K562 (cell line): ENCODE measurements at regions not wholly inside any gene's neighbourhood (a gene's known extent, or its start where the extent isn't known, plus 50 kb on each side); places are given as distances from the start of the nearest gene placed in this dataset.

ENCODE experiments used
- CEBPB ChIP-seq: fragments of 450-650 bp; IDR thresholded peaks from 2 replicates; pipeline ENCODE4 v1.6.1; 2016; ENCODE audit warnings: missing genetic modification characterization, missing compliant biosample characterization
- FOXP4 ChIP-seq: sonication (generic); formaldehyde crosslinking; IDR thresholded peaks from 2 replicates; pipeline ENCODE4 v1.8.0; 2022; ENCODE audit warnings: mild to moderate bottlenecking, missing genetic modification reagents, borderline replicate concordance
- KAT7 ChIP-seq: sonication (generic); formaldehyde crosslinking; IDR thresholded peaks from 2 replicates; pipeline ENCODE4 v1.8.0; 2022; ENCODE audit warnings: missing genetic modification reagents, mild to moderate bottlenecking, borderline replicate concordance
- KLF13 ChIP-seq: fragments of 450-650 bp; IDR thresholded peaks from 2 replicates; pipeline ENCODE4 v1.6.1; 2016; ENCODE audit warnings: missing genetic modification characterization, low read depth, mild to moderate bottlenecking, missing compliant biosample characterization, moderate library complexity, borderline replicate concordance
- MCM5 ChIP-seq: fragments of 450-650 bp; IDR thresholded peaks from 2 replicates; pipeline ENCODE4 v1.6.1; 2016; ENCODE audit warnings: low read depth
- NR4A1 ChIP-seq, 2 experiments: fragments of 250-450 bp in 1 of 2; fragments of 450-650 bp in 1 of 2; sonication (Bioruptor Pico) in 1 of 2; IDR thresholded peaks; 2 replicates each; pipeline versions ENCODE4 v1.4.0 to v1.6.1; 2016 to 2020; ENCODE audit warnings: mild to moderate bottlenecking in 2 of 2, missing compliant biosample characterization in 1 of 2, missing genetic modification characterization in 1 of 2, moderate library complexity in 1 of 2
- TF ChIP-seq, protein P1 (sequence below), 3 experiments: IDR thresholded peaks in 2 of 3; conservative IDR thresholded peaks in 1 of 3; 2 replicates each; pipeline ENCODE4 v1.5.1; 2011 to 2012; ENCODE audit warnings: low read length in 3 of 3, mild to moderate bottlenecking in 3 of 3, control low read depth in 2 of 3, improper control_type of control experiment in 1 of 3, inconsistent platforms in 1 of 3, low read depth in 1 of 3, mixed read lengths in 1 of 3, moderate library complexity in 1 of 3; ENCODE audit not compliant: insufficient read depth in 2 of 3

- TF ChIP-seq MCM5 (no peak), CEBPB (tag) (no peak), KLF13 (tag) (no peak), NR4A1 (CRISPR knock-in tag; IDR thresholded peaks at IDR 0.05) (no peak), NR4A1 (tag; IDR thresholded peaks at IDR 0.05) (no peak), FOXP4 (CRISPR knock-in tag) (no peak), KAT7 (CRISPR knock-in tag) (no peak)
- TF ChIP-seq, protein P1, sequence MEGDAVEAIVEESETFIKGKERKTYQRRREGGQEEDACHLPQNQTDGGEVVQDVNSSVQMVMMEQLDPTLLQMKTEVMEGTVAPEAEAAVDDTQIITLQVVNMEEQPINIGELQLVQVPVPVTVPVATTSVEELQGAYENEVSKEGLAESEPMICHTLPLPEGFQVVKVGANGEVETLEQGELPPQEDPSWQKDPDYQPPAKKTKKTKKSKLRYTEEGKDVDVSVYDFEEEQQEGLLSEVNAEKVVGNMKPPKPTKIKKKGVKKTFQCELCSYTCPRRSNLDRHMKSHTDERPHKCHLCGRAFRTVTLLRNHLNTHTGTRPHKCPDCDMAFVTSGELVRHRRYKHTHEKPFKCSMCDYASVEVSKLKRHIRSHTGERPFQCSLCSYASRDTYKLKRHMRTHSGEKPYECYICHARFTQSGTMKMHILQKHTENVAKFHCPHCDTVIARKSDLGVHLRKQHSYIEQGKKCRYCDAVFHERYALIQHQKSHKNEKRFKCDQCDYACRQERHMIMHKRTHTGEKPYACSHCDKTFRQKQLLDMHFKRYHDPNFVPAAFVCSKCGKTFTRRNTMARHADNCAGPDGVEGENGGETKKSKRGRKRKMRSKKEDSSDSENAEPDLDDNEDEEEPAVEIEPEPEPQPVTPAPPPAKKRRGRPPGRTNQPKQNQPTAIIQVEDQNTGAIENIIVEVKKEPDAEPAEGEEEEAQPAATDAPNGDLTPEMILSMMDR (IDR thresholded peaks at IDR 0.05 in 2 of 3, conservative IDR thresholded peaks at IDR 0.05 in 1 of 3; ENCODE audit: insufficient read depth in 2 of 3, low read depth in 1 of 3, low read length in 3 of 3): no peak
Measured at GRCh38 chr3:73709712-73710111, 85.0 kb upstream of the PDZRN3 start.
